ENCODE measurements at regions not wholly inside any gene's neighbourhood (a gene's known extent, or its start where the extent isn't known, plus 50 kb on each side); places are given as distances from the start of the nearest gene placed in this dataset.

GRCh38 chr13:90757127-90757680 lies 590.3 kb upstream of the MIR17HG start:
- no peak for TF ChIP-seq CTCF (IDR thresholded peaks at IDR 0.05)
- TF ChIP-seq POLR2A (IDR thresholded peaks at IDR 0.05) = no peak

Measured in thyroid gland (tissue), 4 donors.